ENCODE measurements at regions not wholly inside any gene's neighbourhood (a gene's known extent, or its start where the extent isn't known, plus 50 kb on each side); places are given as distances from the start of the nearest gene placed in this dataset.

DNA sequence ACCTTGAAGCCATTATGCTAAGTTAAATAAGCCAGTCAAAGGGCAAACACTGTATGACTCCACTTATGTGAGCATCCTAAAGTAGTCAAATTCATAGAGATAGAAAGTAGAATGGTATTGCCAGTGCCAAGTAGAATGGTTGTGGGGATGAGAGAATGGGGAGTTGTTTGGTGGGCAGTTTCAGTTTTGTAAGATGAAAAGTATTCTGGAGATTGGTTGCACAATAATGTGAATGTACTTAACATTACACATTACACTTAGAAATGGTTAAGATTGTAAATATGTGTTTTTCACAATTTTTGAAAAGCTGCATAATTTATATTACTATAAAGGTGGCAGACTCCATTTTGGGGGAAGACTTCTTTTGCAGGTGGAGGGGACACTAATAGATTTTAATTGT, 51.3 kb upstream of the CARMIL1 start:
- TF ChIP-seq, protein P1, sequence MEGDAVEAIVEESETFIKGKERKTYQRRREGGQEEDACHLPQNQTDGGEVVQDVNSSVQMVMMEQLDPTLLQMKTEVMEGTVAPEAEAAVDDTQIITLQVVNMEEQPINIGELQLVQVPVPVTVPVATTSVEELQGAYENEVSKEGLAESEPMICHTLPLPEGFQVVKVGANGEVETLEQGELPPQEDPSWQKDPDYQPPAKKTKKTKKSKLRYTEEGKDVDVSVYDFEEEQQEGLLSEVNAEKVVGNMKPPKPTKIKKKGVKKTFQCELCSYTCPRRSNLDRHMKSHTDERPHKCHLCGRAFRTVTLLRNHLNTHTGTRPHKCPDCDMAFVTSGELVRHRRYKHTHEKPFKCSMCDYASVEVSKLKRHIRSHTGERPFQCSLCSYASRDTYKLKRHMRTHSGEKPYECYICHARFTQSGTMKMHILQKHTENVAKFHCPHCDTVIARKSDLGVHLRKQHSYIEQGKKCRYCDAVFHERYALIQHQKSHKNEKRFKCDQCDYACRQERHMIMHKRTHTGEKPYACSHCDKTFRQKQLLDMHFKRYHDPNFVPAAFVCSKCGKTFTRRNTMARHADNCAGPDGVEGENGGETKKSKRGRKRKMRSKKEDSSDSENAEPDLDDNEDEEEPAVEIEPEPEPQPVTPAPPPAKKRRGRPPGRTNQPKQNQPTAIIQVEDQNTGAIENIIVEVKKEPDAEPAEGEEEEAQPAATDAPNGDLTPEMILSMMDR (IDR thresholded peaks at IDR 0.05; ENCODE audit: low read depth, low read length, missing input control), result no peak
- no peak for TF ChIP-seq YY1 (IDR thresholded peaks at IDR 0.05)
- TF ChIP-seq, protein P2, sequence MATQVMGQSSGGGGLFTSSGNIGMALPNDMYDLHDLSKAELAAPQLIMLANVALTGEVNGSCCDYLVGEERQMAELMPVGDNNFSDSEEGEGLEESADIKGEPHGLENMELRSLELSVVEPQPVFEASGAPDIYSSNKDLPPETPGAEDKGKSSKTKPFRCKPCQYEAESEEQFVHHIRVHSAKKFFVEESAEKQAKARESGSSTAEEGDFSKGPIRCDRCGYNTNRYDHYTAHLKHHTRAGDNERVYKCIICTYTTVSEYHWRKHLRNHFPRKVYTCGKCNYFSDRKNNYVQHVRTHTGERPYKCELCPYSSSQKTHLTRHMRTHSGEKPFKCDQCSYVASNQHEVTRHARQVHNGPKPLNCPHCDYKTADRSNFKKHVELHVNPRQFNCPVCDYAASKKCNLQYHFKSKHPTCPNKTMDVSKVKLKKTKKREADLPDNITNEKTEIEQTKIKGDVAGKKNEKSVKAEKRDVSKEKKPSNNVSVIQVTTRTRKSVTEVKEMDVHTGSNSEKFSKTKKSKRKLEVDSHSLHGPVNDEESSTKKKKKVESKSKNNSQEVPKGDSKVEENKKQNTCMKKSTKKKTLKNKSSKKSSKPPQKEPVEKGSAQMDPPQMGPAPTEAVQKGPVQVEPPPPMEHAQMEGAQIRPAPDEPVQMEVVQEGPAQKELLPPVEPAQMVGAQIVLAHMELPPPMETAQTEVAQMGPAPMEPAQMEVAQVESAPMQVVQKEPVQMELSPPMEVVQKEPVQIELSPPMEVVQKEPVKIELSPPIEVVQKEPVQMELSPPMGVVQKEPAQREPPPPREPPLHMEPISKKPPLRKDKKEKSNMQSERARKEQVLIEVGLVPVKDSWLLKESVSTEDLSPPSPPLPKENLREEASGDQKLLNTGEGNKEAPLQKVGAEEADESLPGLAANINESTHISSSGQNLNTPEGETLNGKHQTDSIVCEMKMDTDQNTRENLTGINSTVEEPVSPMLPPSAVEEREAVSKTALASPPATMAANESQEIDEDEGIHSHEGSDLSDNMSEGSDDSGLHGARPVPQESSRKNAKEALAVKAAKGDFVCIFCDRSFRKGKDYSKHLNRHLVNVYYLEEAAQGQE (IDR thresholded peaks at IDR 0.05), result no peak
- no peak for TF ChIP-seq NR2F2 (IDR thresholded peaks at IDR 0.05)
- TF ChIP-seq, protein P3, sequence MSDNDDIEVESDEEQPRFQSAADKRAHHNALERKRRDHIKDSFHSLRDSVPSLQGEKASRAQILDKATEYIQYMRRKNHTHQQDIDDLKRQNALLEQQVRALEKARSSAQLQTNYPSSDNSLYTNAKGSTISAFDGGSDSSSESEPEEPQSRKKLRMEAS (IDR thresholded peaks at IDR 0.05), result no peak
- no peak for TF ChIP-seq TAF1 (conservative IDR thresholded peaks at IDR 0.05)
- no peak for TF ChIP-seq FOXA1 (IDR thresholded peaks at IDR 0.05)
- no peak for TF ChIP-seq JUND (IDR thresholded peaks at IDR 0.05)
- TF ChIP-seq SP1 (IDR thresholded peaks at IDR 0.05), result no peak

Data from liver (tissue), 3 donors.